Vagina (tissue), 2 donors: ENCODE measurements at regions not wholly inside any gene's neighbourhood (a gene's known extent, or its start where the extent isn't known, plus 50 kb on each side); places are given as distances from the start of the nearest gene placed in this dataset.

Source experiments
- DNase-seq, 2 donors: peaks; one replicate each; pipeline ENCODE4 v3.0.0-alpha.2; 2017; ENCODE audit errors: extremely low spot score in 2 of 2
- H3K27ac ChIP-seq: fragments of 200-600 bp; sonication (generic); one replicate; pipeline ENCODE4 v1.5.1; 2019
- H3K27me3 ChIP-seq: fragments of 200-600 bp; sonication (generic); one replicate; pipeline ENCODE4 v1.5.1; 2019
- H3K36me3 ChIP-seq, 2 donors: fragments of 200-600 bp; sonication (generic); one replicate each; pipeline ENCODE4 v1.5.1; 2017 to 2019
- H3K4me1 ChIP-seq: fragments of 200-600 bp; sonication (generic); one replicate; pipeline ENCODE4 v1.5.1; 2019
- H3K4me3 ChIP-seq, 2 donors: fragments of 200-600 bp; sonication (generic); 1 replicate in 1 of 2; 2 replicates in 1 of 2; pipeline ENCODE4 v1.5.1; 2016 to 2019
- H3K9me3 ChIP-seq: fragments of 200-600 bp; sonication (generic); one replicate; pipeline ENCODE4 v1.5.1; 2019
- POLR2A ChIP-seq, 2 donors: fragments of 450-650 bp; IDR thresholded peaks; one replicate each; pipeline ENCODE4 v1.6.1; 2017; ENCODE audit warnings: antibody characterized with exemption in 2 of 2, mild to moderate bottlenecking in 2 of 2, moderate library complexity in 2 of 2
- POLR2AphosphoS5 ChIP-seq, 2 donors: sonication (generic); formaldehyde crosslinking; IDR thresholded peaks; one replicate each; pipeline ENCODE4 v1.9.0; 2017; ENCODE audit warnings: antibody characterized with exemption in 2 of 2, mild to moderate bottlenecking in 2 of 2, low read depth in 1 of 2; ENCODE audit not compliant: insufficient read depth in 1 of 2
- intact Hi-C: fragments of 100-400 bp; cut with DNase I; formaldehyde crosslinking; loops from one replicate; pipeline ENCODE4 v1.15.1; 2023
- TF ChIP-seq, protein P1 (sequence below), 3 experiments: fragments of 450-650 bp in 2 of 3; fragments of 200-600 bp in 1 of 3; sonication (generic) in 1 of 3; IDR thresholded peaks; one replicate each; pipeline ENCODE4 v1.5.1; 2017 to 2019; ENCODE audit warnings: antibody characterized with exemption in 3 of 3, mild to moderate bottlenecking in 2 of 3, moderate library complexity in 2 of 3

DNA sequence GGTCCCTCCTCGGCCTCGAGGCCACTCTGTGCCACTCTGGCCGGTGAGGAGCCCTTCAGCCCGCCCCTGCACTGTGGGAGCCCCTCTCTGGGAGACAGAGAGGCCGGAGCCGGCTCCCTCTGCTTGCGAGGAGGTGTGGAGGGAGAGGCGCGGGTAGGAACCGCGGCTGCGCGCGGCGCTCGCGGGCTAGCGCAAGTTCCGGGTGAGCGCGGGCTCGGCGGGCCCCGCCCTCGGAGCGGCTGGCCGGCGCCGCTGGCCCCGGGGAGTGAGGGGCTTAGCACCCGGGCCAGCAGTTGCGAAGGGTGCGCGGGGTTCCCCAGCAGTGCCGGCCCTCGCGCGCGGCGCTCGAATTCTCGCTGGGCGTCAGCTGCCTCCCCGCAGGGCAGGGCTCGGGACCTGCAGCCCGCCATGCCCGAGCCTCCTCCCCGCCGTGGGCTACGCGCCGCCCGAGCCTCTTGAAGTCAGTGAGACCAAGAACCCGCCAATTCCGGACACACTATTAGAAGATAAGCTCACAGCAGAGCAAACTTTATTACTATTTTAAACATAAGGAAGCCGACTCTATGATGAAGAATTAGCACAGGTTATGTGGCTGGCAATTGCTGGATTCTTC lies 825.8 kb upstream of the FANCL start:
- no peaks in the 10 kb centered on the region for H3K27me3 ChIP-seq
- no peaks in the 10 kb centered on the region for H3K9me3 ChIP-seq
- DNase-seq: no peak
- H3K4me3 ChIP-seq: no peak overlapping the region
- H3K36me3 ChIP-seq: no peaks in the 10 kb centered on the region
- TF ChIP-seq, protein P1, sequence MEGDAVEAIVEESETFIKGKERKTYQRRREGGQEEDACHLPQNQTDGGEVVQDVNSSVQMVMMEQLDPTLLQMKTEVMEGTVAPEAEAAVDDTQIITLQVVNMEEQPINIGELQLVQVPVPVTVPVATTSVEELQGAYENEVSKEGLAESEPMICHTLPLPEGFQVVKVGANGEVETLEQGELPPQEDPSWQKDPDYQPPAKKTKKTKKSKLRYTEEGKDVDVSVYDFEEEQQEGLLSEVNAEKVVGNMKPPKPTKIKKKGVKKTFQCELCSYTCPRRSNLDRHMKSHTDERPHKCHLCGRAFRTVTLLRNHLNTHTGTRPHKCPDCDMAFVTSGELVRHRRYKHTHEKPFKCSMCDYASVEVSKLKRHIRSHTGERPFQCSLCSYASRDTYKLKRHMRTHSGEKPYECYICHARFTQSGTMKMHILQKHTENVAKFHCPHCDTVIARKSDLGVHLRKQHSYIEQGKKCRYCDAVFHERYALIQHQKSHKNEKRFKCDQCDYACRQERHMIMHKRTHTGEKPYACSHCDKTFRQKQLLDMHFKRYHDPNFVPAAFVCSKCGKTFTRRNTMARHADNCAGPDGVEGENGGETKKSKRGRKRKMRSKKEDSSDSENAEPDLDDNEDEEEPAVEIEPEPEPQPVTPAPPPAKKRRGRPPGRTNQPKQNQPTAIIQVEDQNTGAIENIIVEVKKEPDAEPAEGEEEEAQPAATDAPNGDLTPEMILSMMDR (IDR thresholded peaks at IDR 0.05): no peak
- TF ChIP-seq POLR2A (IDR thresholded peaks at IDR 0.05): no peak
- no peak for TF ChIP-seq POLR2AphosphoS5 (IDR thresholded peaks at IDR 0.05; ENCODE audit: insufficient read depth in 1 of 2, low read depth in 1 of 2)
- no peak overlapping the region for H3K27ac ChIP-seq
- no peaks in the 10 kb centered on the region for H3K4me1 ChIP-seq
- intact Hi-C loops: no loop called here

DNA sequence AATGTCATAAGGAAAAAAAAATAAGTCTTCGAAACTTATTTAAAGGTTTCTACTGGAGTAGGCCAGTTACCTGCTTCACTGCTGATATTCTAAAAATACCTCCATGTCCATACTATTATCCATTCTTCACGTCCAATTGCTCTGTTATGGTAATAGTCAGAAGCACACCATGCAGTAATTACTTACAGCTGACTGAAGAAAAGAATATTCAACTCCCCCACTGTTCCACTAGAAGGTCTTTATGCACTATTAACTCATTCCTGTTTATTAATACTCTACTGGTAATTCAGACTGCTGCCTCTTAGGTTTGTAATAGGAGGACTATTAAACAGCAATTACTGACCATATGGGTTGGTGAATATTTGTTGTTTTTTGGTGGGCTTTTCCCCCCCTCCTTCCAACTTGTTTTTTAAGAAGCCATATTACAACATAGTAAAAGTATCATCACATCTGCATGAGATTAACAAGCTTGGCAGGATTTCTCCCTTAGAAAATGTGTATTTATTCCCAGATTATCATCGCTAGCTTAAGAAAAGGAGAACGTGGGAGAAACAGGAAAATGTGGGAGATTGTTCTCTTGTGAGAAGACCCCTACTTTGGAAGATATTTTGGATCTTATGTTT lies 806.4 kb upstream of the FANCL start:
- no peak for TF ChIP-seq POLR2AphosphoS5 (IDR thresholded peaks at IDR 0.05; ENCODE audit: insufficient read depth in 1 of 2, low read depth in 1 of 2)
- intact Hi-C loops: no loop called here
- H3K36me3 ChIP-seq: no peaks in the 10 kb centered on the region
- H3K9me3 ChIP-seq: no peaks in the 10 kb centered on the region
- H3K4me1 ChIP-seq: no peaks in the 10 kb centered on the region
- no peak for DNase-seq
- H3K27me3 ChIP-seq: no peaks in the 10 kb centered on the region
- H3K4me3 ChIP-seq: no peak overlapping the region
- no peak overlapping the region for H3K27ac ChIP-seq

DNA sequence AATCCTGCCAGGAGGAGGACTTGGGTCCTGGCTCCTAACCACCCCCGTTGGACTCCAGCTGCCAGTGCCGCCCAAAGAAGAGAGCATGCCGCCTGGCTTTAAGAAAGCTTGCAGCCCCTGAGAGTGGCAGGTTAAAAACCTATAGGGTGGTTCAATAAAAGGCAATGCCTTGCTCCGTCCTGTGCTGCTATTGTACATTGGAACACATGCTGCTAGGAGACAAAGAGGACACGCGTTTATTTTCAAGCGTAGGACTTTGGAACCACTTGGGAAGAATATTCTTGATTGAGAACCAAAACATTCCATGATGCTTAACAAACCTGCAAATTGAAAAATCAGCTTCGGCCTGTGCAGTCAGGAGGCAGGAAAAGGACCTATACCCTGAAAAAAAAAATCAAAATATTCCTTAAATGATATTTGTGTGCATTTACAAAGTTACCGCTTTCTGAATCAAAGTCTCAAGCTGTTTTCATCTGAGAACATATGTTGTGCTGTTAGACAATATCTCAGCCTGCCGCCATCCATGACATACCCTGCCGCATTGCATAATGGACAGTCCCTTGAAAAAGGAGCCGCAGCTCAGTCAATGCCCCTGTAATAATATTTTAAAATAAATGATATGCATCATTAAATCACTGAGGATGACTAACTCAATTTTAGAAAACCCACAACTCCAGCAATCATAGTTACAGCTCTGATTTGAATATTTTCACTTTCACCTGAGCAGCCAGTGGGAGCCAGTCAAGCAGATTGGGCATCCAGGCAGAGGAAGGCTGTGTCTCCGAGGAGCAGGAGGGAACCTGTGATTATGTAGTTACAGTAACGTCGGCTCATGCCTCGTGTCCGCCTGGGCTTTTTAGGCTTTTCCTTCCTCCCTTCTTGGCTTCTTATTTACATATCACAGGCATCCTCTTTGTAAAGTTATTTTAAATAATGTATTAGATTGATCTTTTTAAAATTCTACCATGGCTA lies 805.6 kb upstream of the FANCL start:
- no peak for DNase-seq
- TF ChIP-seq, protein P1 (IDR thresholded peaks at IDR 0.05): no peak
- TF ChIP-seq POLR2A (IDR thresholded peaks at IDR 0.05): no peak
- no peak for TF ChIP-seq POLR2AphosphoS5 (IDR thresholded peaks at IDR 0.05; ENCODE audit: insufficient read depth in 1 of 2, low read depth in 1 of 2)
- Histone ChIP-seq H3K27me3 (no peaks in the 10 kb centered on the region), H3K27ac (no peak overlapping the region), H3K4me1 (no peaks in the 10 kb centered on the region), H3K36me3 (no peaks in the 10 kb centered on the region), H3K9me3 (no peaks in the 10 kb centered on the region), H3K4me3 (no peak overlapping the region)
- intact Hi-C loops: no loop called here

DNA sequence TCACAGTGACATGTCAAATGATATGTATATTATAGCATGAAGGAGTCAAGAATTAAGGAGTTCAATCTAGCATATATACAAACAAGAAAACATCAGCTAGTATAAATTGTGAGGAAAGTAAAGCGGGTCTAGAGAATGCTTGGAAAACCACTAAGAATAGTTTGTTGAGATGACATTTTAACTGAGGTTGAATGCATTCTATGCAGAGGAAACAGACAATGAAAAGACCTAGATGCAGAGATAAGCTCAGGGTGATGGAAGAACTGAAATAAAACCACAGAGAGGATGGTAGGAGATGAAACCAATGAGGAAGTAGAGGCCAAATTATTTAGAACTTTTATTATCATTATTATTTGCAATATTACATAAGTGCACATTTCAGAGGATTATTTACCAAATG lies 803.6 kb upstream of the FANCL start:
- TF ChIP-seq, protein P1 (IDR thresholded peaks at IDR 0.05): no peak
- TF ChIP-seq POLR2AphosphoS5 (IDR thresholded peaks at IDR 0.05; ENCODE audit: insufficient read depth in 1 of 2, low read depth in 1 of 2) (no peak), POLR2A (IDR thresholded peaks at IDR 0.05) (no peak)
- intact Hi-C loops: no loop called here
- no peak for DNase-seq
- Histone ChIP-seq H3K27me3 (no peaks in the 10 kb centered on the region), H3K36me3 (no peaks in the 10 kb centered on the region), H3K4me3 (no peak overlapping the region), H3K27ac (no peak overlapping the region), H3K4me1 (no peaks in the 10 kb centered on the region), H3K9me3 (no peaks in the 10 kb centered on the region)

DNA sequence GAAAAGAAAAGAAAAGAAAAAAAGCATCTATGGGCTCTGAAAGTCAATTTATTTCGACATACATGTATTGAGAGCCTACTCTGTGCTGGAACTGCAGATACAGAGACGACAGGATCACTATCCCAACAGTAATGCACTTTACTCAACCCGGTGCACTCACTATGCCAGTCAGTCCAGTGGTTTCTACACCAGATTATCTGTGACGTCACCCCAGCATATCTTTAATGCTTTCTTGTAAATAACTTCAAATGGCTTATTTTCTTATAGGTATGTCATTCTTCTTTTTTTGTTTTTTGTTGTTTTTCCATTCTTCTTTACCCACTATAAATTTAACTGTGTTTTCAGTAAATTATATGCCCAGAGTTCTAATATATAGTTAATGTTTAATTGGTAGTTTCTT lies 800.0 kb upstream of the FANCL start:
- no peaks in the 10 kb centered on the region for H3K4me1 ChIP-seq
- no peak for TF ChIP-seq POLR2AphosphoS5 (IDR thresholded peaks at IDR 0.05; ENCODE audit: insufficient read depth in 1 of 2, low read depth in 1 of 2)
- TF ChIP-seq, protein P1 (IDR thresholded peaks at IDR 0.05): no peak
- no peak for TF ChIP-seq POLR2A (IDR thresholded peaks at IDR 0.05)
- intact Hi-C loops: no loop called here
- no peak for DNase-seq
- H3K4me3 ChIP-seq: no peak overlapping the region
- no peaks in the 10 kb centered on the region for H3K27me3 ChIP-seq
- no peaks in the 10 kb centered on the region for H3K36me3 ChIP-seq
- no peak overlapping the region for H3K27ac ChIP-seq
- no peaks in the 10 kb centered on the region for H3K9me3 ChIP-seq
